ENCODE measurements at regions not wholly inside any gene's neighbourhood (a gene's known extent, or its start where the extent isn't known, plus 50 kb on each side); places are given as distances from the start of the nearest gene placed in this dataset.

GRCh38 chr2:199627417-199627816, 169.7 kb upstream of the SATB2 start:
- no peaks in the 10 kb centered on the region for H3K36me3 ChIP-seq (ENCODE audit: insufficient read depth, low read length)
- no peak overlapping the region for H3K9ac ChIP-seq (ENCODE audit: low read length)
- H3K9me3 ChIP-seq (ENCODE audit: low read length) = no peaks in the 10 kb centered on the region
- H3K4me3 ChIP-seq (ENCODE audit: low read depth in 1 of 2, low read length in 2 of 2) = no peak overlapping the region
- no peaks in the 10 kb centered on the region for H3K27me3 ChIP-seq (ENCODE audit: control insufficient read depth in 1 of 2, insufficient read depth in 2 of 2, low read length in 2 of 2)
- no peaks in the 10 kb centered on the region for H3K4me1 ChIP-seq (ENCODE audit: insufficient read depth, low read length)
- H3K27ac ChIP-seq (ENCODE audit: low read depth, low read length) = no peak overlapping the region

GRCh38 chr2:199624958-199625357, 167.2 kb upstream of the SATB2 start:
- Histone ChIP-seq H3K9me3 (ENCODE audit: low read length) (no peaks in the 10 kb centered on the region), H3K4me1 (ENCODE audit: insufficient read depth, low read length) (no peaks in the 10 kb centered on the region), H3K9ac (ENCODE audit: low read length) (no peak overlapping the region), H3K36me3 (ENCODE audit: insufficient read depth, low read length) (no peaks in the 10 kb centered on the region), H3K27me3 (ENCODE audit: control insufficient read depth in 1 of 2, insufficient read depth in 2 of 2, low read length in 2 of 2) (no peaks in the 10 kb centered on the region), H3K4me3 (ENCODE audit: low read depth in 1 of 2, low read length in 2 of 2) (no peak overlapping the region), H3K27ac (ENCODE audit: low read depth, low read length) (no peak overlapping the region)

GRCh38 chr2:199612509-199613130, 154.9 kb upstream of the SATB2 start:
- H3K4me1 ChIP-seq (ENCODE audit: insufficient read depth, low read length) = no peaks in the 10 kb centered on the region
- H3K27me3 ChIP-seq (ENCODE audit: control insufficient read depth in 1 of 2, insufficient read depth in 2 of 2, low read length in 2 of 2) = no peaks in the 10 kb centered on the region
- no peaks in the 10 kb centered on the region for H3K9me3 ChIP-seq (ENCODE audit: low read length)
- no peaks in the 10 kb centered on the region for H3K36me3 ChIP-seq (ENCODE audit: insufficient read depth, low read length)
- H3K9ac ChIP-seq (ENCODE audit: low read length) = no peak overlapping the region
- no peak overlapping the region for H3K27ac ChIP-seq (ENCODE audit: low read depth, low read length)
- H3K4me3 ChIP-seq (ENCODE audit: low read depth in 1 of 2, low read length in 2 of 2) = no peak overlapping the region

GRCh38 chr2:199607914-199608313, 150.2 kb upstream of the SATB2 start:
- Histone ChIP-seq H3K4me1 (ENCODE audit: insufficient read depth, low read length) (peaks cover 5% of the 10 kb centered on the region), H3K36me3 (ENCODE audit: insufficient read depth, low read length) (no peaks in the 10 kb centered on the region), H3K9ac (ENCODE audit: low read length) (no peak overlapping the region), H3K4me3 (ENCODE audit: low read depth in 1 of 2, low read length in 2 of 2) (no peak overlapping the region), H3K27me3 (ENCODE audit: control insufficient read depth in 1 of 2, insufficient read depth in 2 of 2, low read length in 2 of 2) (no peaks in the 10 kb centered on the region), H3K27ac (ENCODE audit: low read depth, low read length) (no peak overlapping the region), H3K9me3 (ENCODE audit: low read length) (no peaks in the 10 kb centered on the region)

- H3K4me1 ChIP-seq (ENCODE audit: insufficient read depth, low read length) = peaks cover 7% of the 10 kb centered on the region
- no peak overlapping the region for H3K9ac ChIP-seq (ENCODE audit: low read length)
- no peaks in the 10 kb centered on the region for H3K9me3 ChIP-seq (ENCODE audit: low read length)
- no peaks in the 10 kb centered on the region for H3K36me3 ChIP-seq (ENCODE audit: insufficient read depth, low read length)
- no peak overlapping the region for H3K4me3 ChIP-seq (ENCODE audit: low read depth in 1 of 2, low read length in 2 of 2)
- peaks cover 0 to 5% of the 10 kb centered on the region in 2 donors for H3K27me3 ChIP-seq (ENCODE audit: control insufficient read depth in 1 of 2, insufficient read depth in 2 of 2, low read length in 2 of 2)
- H3K27ac ChIP-seq (ENCODE audit: low read depth, low read length) = no peak overlapping the region
Observed at GRCh38 chr2:199606193-199606780, 148.5 kb upstream of the SATB2 start.

GRCh38 chr2:199603721-199604291, 146.1 kb upstream of the SATB2 start:
- H3K27ac ChIP-seq (ENCODE audit: low read depth, low read length) = no peak overlapping the region
- H3K27me3 ChIP-seq (ENCODE audit: control insufficient read depth in 1 of 2, insufficient read depth in 2 of 2, low read length in 2 of 2) = peaks cover 0 to 5% of the 10 kb centered on the region in 2 donors
- no peaks in the 10 kb centered on the region for H3K9me3 ChIP-seq (ENCODE audit: low read length)
- H3K4me3 ChIP-seq (ENCODE audit: low read depth in 1 of 2, low read length in 2 of 2) = peak overlapping the region in 1 of 2 donors; percentile 25
- H3K9ac ChIP-seq (ENCODE audit: low read length) = no peak overlapping the region
- H3K4me1 ChIP-seq (ENCODE audit: insufficient read depth, low read length) = peaks cover 7% of the 10 kb centered on the region
- no peaks in the 10 kb centered on the region for H3K36me3 ChIP-seq (ENCODE audit: insufficient read depth, low read length)

- H3K4me1 ChIP-seq (ENCODE audit: insufficient read depth, low read length) = peaks cover 7% of the 10 kb centered on the region
Observed at GRCh38 chr2:199602896-199603717, 145.4 kb upstream of the SATB2 start.

GRCh38 chr2:199602271-199602895, 144.6 kb upstream of the SATB2 start:
- H3K9me3 ChIP-seq (ENCODE audit: low read length) = no peaks in the 10 kb centered on the region
- H3K27me3 ChIP-seq (ENCODE audit: control insufficient read depth in 1 of 2, insufficient read depth in 2 of 2, low read length in 2 of 2) = peaks cover 0 to 5% of the 10 kb centered on the region in 2 donors
- no peak overlapping the region for H3K9ac ChIP-seq (ENCODE audit: low read length)
- no peak overlapping the region for H3K27ac ChIP-seq (ENCODE audit: low read depth, low read length)
- no peak overlapping the region for H3K4me3 ChIP-seq (ENCODE audit: low read depth in 1 of 2, low read length in 2 of 2)
- H3K4me1 ChIP-seq (ENCODE audit: insufficient read depth, low read length) = peaks cover 7% of the 10 kb centered on the region
- H3K36me3 ChIP-seq (ENCODE audit: insufficient read depth, low read length) = no peaks in the 10 kb centered on the region

More at GRCh38 chr2:199602896-199603717, 145.4 kb upstream of the SATB2 start:
- Histone ChIP-seq H3K9me3 (ENCODE audit: low read length) (no peaks in the 10 kb centered on the region), H3K36me3 (ENCODE audit: insufficient read depth, low read length) (no peaks in the 10 kb centered on the region), H3K4me3 (ENCODE audit: low read depth in 1 of 2, low read length in 2 of 2) (peak overlapping the region in 1 of 2 donors; percentile 25), H3K27me3 (ENCODE audit: control insufficient read depth in 1 of 2, insufficient read depth in 2 of 2, low read length in 2 of 2) (peaks cover 0 to 5% of the 10 kb centered on the region in 2 donors), H3K9ac (ENCODE audit: low read length) (no peak overlapping the region), H3K27ac (ENCODE audit: low read depth, low read length) (no peak overlapping the region)

- no peaks in the 10 kb centered on the region for H3K4me1 ChIP-seq (ENCODE audit: insufficient read depth, low read length)
- H3K9ac ChIP-seq (ENCODE audit: low read length) = no peak overlapping the region
- no peaks in the 10 kb centered on the region for H3K9me3 ChIP-seq (ENCODE audit: low read length)
- H3K36me3 ChIP-seq (ENCODE audit: insufficient read depth, low read length) = no peaks in the 10 kb centered on the region
- H3K4me3 ChIP-seq (ENCODE audit: low read depth in 1 of 2, low read length in 2 of 2) = no peak overlapping the region
- no peak overlapping the region for H3K27ac ChIP-seq (ENCODE audit: low read depth, low read length)
- H3K27me3 ChIP-seq (ENCODE audit: control insufficient read depth in 1 of 2, insufficient read depth in 2 of 2, low read length in 2 of 2) = peaks cover 0 to 3% of the 10 kb centered on the region in 2 donors
Observed at GRCh38 chr2:199596549-199596948, 138.8 kb upstream of the SATB2 start.

GRCh38 chr2:199594443-199594842, 136.7 kb upstream of the SATB2 start:
- Histone ChIP-seq H3K27me3 (ENCODE audit: control insufficient read depth in 1 of 2, insufficient read depth in 2 of 2, low read length in 2 of 2) (no peaks in the 10 kb centered on the region), H3K27ac (ENCODE audit: low read depth, low read length) (no peak overlapping the region), H3K4me1 (ENCODE audit: insufficient read depth, low read length) (no peaks in the 10 kb centered on the region), H3K4me3 (ENCODE audit: low read depth in 1 of 2, low read length in 2 of 2) (no peak overlapping the region), H3K9ac (ENCODE audit: low read length) (no peak overlapping the region), H3K9me3 (ENCODE audit: low read length) (no peaks in the 10 kb centered on the region), H3K36me3 (ENCODE audit: insufficient read depth, low read length) (no peaks in the 10 kb centered on the region)

GRCh38 chr2:199591826-199592225, 134.1 kb upstream of the SATB2 start:
- Histone ChIP-seq H3K9me3 (ENCODE audit: low read length) (no peaks in the 10 kb centered on the region), H3K27ac (ENCODE audit: low read depth, low read length) (no peak overlapping the region), H3K36me3 (ENCODE audit: insufficient read depth, low read length) (no peaks in the 10 kb centered on the region), H3K4me3 (ENCODE audit: low read depth in 1 of 2, low read length in 2 of 2) (no peak overlapping the region), H3K9ac (ENCODE audit: low read length) (no peak overlapping the region), H3K4me1 (ENCODE audit: insufficient read depth, low read length) (no peaks in the 10 kb centered on the region), H3K27me3 (ENCODE audit: control insufficient read depth in 1 of 2, insufficient read depth in 2 of 2, low read length in 2 of 2) (no peaks in the 10 kb centered on the region)
